ENCODE measurements at regions not wholly inside any gene's neighbourhood (a gene's known extent, or its start where the extent isn't known, plus 50 kb on each side); places are given as distances from the start of the nearest gene placed in this dataset.

DNA sequence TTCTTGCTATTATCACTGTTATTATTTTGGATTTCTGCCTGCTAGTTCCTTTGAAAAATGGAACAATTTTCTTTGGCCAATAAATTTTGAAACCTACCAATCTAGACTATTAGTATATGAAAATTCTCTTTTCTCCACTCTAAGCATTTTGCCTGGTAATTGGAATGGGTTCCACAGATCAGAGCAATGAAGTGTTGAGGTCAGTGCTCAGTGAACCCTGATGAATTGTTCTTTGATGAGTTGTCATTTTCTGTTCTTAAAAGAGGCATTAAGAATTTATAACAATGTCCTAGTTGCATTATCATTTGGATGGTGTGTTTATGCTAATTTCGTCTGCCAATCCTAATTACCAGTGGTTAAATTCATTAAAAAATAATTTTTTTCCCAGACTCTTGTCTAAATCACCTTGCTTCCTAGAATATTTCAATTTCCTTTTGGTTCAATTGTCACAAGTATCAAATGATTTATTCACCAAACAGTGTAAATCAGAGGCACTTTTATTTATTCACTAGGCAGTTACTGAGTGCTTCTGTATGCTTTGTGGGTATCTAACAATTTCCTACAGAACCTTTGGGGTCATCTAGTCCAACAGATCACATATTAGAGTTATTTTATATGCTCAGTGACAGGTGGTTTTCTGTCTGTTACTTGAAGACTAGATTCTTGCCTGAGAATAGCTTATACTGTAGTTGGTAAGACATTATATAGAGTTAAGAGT, 239.0 kb downstream of the DNAJB9 start:
- H3K4me3 ChIP-seq (ENCODE audit: low read depth, low read length): no peak overlapping the region
- H3K27me3 ChIP-seq (ENCODE audit: control insufficient read depth, insufficient read depth, low read length): no peaks in the 10 kb centered on the region
- no peak overlapping the region for H3K9ac ChIP-seq
- no peak overlapping the region for H3K27ac ChIP-seq
- no peaks in the 10 kb centered on the region for H3K79me2 ChIP-seq
- no peaks in the 10 kb centered on the region for H3K4me1 ChIP-seq
- H3K9me3 ChIP-seq (ENCODE audit: control insufficient read depth, low read length): no peaks in the 10 kb centered on the region
- no peaks in the 10 kb centered on the region for H3K36me3 ChIP-seq (ENCODE audit: control insufficient read depth, insufficient read depth, low read length)
- TF ChIP-seq, protein P1, sequence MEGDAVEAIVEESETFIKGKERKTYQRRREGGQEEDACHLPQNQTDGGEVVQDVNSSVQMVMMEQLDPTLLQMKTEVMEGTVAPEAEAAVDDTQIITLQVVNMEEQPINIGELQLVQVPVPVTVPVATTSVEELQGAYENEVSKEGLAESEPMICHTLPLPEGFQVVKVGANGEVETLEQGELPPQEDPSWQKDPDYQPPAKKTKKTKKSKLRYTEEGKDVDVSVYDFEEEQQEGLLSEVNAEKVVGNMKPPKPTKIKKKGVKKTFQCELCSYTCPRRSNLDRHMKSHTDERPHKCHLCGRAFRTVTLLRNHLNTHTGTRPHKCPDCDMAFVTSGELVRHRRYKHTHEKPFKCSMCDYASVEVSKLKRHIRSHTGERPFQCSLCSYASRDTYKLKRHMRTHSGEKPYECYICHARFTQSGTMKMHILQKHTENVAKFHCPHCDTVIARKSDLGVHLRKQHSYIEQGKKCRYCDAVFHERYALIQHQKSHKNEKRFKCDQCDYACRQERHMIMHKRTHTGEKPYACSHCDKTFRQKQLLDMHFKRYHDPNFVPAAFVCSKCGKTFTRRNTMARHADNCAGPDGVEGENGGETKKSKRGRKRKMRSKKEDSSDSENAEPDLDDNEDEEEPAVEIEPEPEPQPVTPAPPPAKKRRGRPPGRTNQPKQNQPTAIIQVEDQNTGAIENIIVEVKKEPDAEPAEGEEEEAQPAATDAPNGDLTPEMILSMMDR (IDR thresholded peaks at IDR 0.05): no peak
- no peak overlapping the region for H2AFZ ChIP-seq
- no peak overlapping the region for H3K4me2 ChIP-seq (ENCODE audit: low read length)

DNA sequence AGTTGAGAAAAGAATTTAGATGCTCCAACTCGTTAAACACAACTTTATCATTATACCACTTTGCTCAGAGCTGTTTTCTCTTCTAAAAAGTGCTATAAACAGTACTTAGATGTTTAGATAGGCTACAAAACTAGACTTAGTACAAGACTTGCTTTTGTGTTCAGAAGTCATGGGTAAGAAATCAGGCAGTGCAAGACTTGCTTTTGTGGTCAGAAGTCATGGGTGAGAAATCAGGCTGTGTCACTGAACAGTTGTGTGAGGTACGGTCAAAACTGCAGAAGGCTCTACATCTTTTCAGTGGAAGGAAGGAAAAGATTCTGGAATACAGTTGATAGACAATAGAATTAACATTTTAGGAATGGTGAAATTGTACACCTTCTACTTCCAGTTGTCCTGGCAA, 239.7 kb downstream of the DNAJB9 start:
- no peaks in the 10 kb centered on the region for H3K9me3 ChIP-seq (ENCODE audit: control insufficient read depth, low read length)
- no peaks in the 10 kb centered on the region for H3K4me1 ChIP-seq
- H2AFZ ChIP-seq: no peak overlapping the region
- no peaks in the 10 kb centered on the region for H3K79me2 ChIP-seq
- no peaks in the 10 kb centered on the region for H3K36me3 ChIP-seq (ENCODE audit: control insufficient read depth, insufficient read depth, low read length)
- H3K4me3 ChIP-seq (ENCODE audit: low read depth, low read length): no peak overlapping the region
- no peak overlapping the region for H3K9ac ChIP-seq
- H3K4me2 ChIP-seq (ENCODE audit: low read length): no peak overlapping the region
- H3K27ac ChIP-seq: no peak overlapping the region
- H3K27me3 ChIP-seq (ENCODE audit: control insufficient read depth, insufficient read depth, low read length): no peaks in the 10 kb centered on the region
- TF ChIP-seq, protein P1 (IDR thresholded peaks at IDR 0.05): no peak

DNA sequence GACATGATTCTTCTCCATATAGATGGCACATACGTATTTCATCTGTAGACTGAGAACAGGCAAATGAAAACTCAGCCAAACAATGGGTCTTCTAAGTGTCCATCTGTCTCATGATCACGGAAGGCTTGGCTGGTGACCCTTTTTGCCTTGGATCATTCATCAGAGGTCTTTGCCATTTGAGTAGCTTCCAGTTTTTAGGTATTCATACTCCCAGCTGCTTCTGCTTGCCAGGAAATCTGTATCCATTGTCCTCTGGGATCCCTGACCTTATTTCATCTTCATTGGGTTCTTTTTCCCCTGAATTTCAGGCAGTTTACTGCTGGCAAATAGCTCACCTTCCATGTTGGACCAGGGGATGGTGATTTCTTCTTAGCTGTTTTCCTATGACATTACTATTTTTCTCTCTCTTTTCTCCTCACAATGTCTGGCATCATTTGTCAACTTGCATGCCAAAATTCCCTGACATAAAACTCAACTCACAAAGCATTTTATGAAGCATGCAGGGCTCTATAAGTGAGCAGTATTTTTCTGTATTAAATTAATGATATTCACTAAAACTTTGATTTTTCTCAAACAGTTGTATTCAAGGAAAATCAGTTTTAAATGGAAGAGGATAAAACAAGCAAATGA, 241.2 kb downstream of the DNAJB9 start:
- Histone ChIP-seq H3K9ac (no peak overlapping the region), H3K79me2 (no peaks in the 10 kb centered on the region), H3K4me2 (ENCODE audit: low read length) (no peak overlapping the region), H3K27me3 (ENCODE audit: control insufficient read depth, insufficient read depth, low read length) (no peaks in the 10 kb centered on the region), H3K36me3 (ENCODE audit: control insufficient read depth, insufficient read depth, low read length) (no peaks in the 10 kb centered on the region), H3K4me1 (no peaks in the 10 kb centered on the region), H3K9me3 (ENCODE audit: control insufficient read depth, low read length) (no peaks in the 10 kb centered on the region), H3K4me3 (ENCODE audit: low read depth, low read length) (no peak overlapping the region), H2AFZ (no peak overlapping the region), H3K27ac (no peak overlapping the region)
- TF ChIP-seq, protein P1 (IDR thresholded peaks at IDR 0.05): no peak

DNA sequence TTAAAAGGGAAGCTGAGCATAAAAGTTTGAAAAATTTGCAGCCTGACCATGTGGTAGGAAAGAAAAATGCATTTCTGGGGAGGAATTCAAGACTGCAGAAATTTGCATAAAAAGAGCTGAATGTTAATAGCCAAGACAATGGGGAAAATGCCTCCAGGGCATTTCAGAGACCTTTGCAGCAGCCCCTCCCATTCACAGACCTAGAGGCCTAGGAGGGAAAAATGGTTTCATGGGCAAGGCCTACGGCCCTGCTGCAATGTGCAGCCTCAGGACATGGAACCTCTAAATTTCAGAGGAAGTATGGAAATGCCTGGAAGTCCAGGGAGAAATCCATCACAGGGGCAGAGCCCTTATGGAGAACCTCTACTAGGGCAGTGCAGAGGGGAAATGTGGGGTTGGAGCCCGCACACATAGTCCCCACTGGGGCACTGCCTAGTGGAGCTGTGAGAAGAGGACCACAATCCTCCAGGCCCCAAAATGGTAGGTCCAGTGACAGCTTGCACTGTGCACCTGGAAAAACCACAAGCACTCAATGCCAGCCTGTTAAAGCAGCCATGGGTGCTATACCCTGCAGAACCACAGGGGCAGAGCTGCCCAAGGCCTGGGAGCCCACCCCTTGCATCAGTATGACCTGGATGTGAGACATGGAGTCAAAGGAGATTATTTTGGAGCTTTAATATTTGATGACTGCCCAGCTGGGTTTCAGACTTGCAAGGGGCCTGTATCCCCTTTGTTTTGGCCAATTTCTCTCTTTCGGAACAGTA, 243.8 kb downstream of the DNAJB9 start:
- H3K4me3 ChIP-seq (ENCODE audit: low read depth, low read length): no peak overlapping the region
- H3K79me2 ChIP-seq: no peaks in the 10 kb centered on the region
- TF ChIP-seq, protein P1 (IDR thresholded peaks at IDR 0.05): no peak

More for the DNA sequence above, 243.8 kb downstream of the DNAJB9 start:
- no peak overlapping the region for H2AFZ ChIP-seq
- no peaks in the 10 kb centered on the region for H3K4me1 ChIP-seq
- H3K9ac ChIP-seq: no peak overlapping the region
- H3K9me3 ChIP-seq (ENCODE audit: control insufficient read depth, low read length): no peaks in the 10 kb centered on the region
- no peak overlapping the region for H3K4me2 ChIP-seq (ENCODE audit: low read length)
- H3K27me3 ChIP-seq (ENCODE audit: control insufficient read depth, insufficient read depth, low read length): no peaks in the 10 kb centered on the region
- H3K36me3 ChIP-seq (ENCODE audit: control insufficient read depth, insufficient read depth, low read length): no peaks in the 10 kb centered on the region
- H3K27ac ChIP-seq: no peak overlapping the region
